ENCODE measurements at regions not wholly inside any gene's neighbourhood (a gene's known extent, or its start where the extent isn't known, plus 50 kb on each side); places are given as distances from the start of the nearest gene placed in this dataset.

DNA sequence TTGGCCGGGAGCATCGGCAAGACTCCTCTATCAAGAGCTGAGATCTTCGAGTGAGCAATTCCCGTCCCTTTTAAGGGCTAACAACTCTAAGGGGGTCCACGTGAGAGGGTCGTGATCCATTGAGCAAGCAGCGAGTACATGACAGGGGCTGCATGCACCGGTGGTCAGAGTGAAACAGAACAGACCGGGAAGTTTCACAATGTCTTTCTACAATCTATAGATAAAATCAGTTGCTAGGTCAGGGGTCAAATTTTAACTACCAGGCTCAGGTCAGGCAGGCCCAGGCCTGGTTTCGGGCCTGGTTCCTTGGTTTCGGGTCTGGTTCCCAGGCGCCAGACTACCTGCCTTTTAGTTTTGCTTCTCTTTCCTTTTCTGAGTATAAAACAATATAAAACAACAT is 160.1 kb downstream of the PTCHD1 start:
- H3K27me3 ChIP-seq (ENCODE audit: control insufficient read depth in 3 of 3, insufficient read depth in 3 of 3, low read depth in 1 of 3, low read length in 3 of 3) = no peaks in the 10 kb centered on the region
- no peak overlapping the region for H2BK120ac ChIP-seq (ENCODE audit: low read depth, low read length)
- no peak overlapping the region for H3K9ac ChIP-seq (ENCODE audit: low read depth, low read length, poor library complexity)
- no peak overlapping the region for H4K8ac ChIP-seq (ENCODE audit: low read depth, low read length)
- no peaks in the 10 kb centered on the region for H3K79me1 ChIP-seq (ENCODE audit: low read depth, low read length)
- no peak overlapping the region for H3K14ac ChIP-seq (ENCODE audit: low read length)
- no peak overlapping the region for H3K4me2 ChIP-seq (ENCODE audit: insufficient read depth, low read length, poor library complexity, severe bottlenecking)
- no peak overlapping the region for H4K91ac ChIP-seq (ENCODE audit: low read depth, low read length, poor library complexity)
- H2BK15ac ChIP-seq (ENCODE audit: low read length) = no peak overlapping the region
- no peak overlapping the region for H3K18ac ChIP-seq (ENCODE audit: low read length)
- H3K36me3 ChIP-seq (replicated peaks in 1 of 2; ENCODE audit: control insufficient read depth in 2 of 2, insufficient read depth in 2 of 2, low read length in 2 of 2) = no peaks in the 10 kb centered on the region
- DNase-seq (ENCODE audit: low spot score) = no peak
- no peak overlapping the region for H2BK5ac ChIP-seq (ENCODE audit: low read length)
- H3K4me3 ChIP-seq (ENCODE audit: low read length in 2 of 2) = no peak overlapping the region
- no peaks in the 10 kb centered on the region for H3K9me3 ChIP-seq (replicated peaks in 1 of 2; ENCODE audit: control insufficient read depth in 2 of 2, insufficient read depth in 1 of 2, low read depth in 1 of 2, low read length in 2 of 2)
- H3K4me1 ChIP-seq (ENCODE audit: control insufficient read depth in 2 of 2, insufficient read depth in 1 of 2, low read depth in 1 of 2, low read length in 2 of 2) = no peaks in the 10 kb centered on the region
- H2BK12ac ChIP-seq (ENCODE audit: low read length) = no peak overlapping the region
- no peak overlapping the region for H3K23ac ChIP-seq (ENCODE audit: low read depth, low read length, poor library complexity)
- no peak overlapping the region for H2AK5ac ChIP-seq (ENCODE audit: low read depth, low read length)
- no CpG with 5 or more reads among the region's 12 CpGs for WGBS, 2 donors (ENCODE audit: extremely low coverage in 2 of 2, insufficient read length in 2 of 2, insufficient replicate concordance in 1 of 2)
- no peak overlapping the region for H2AFZ ChIP-seq (ENCODE audit: low read length)
- no peak overlapping the region for H3K27ac ChIP-seq (replicated peaks; ENCODE audit: low read length)
- no peak overlapping the region for H3K4ac ChIP-seq (ENCODE audit: low read length)

GRCh38 chrX:23497919-23498318 is 163.3 kb downstream of the PTCHD1 start:
- no peak overlapping the region for H2AFZ ChIP-seq (ENCODE audit: low read length)
- no peak overlapping the region for H3K9ac ChIP-seq (ENCODE audit: low read depth, low read length, poor library complexity)
- no peak overlapping the region for H2BK5ac ChIP-seq (ENCODE audit: low read length)
- H3K4ac ChIP-seq (ENCODE audit: low read length) = no peak overlapping the region
- DNase-seq (ENCODE audit: low spot score) = no peak
- H3K23ac ChIP-seq (ENCODE audit: low read depth, low read length, poor library complexity) = no peak overlapping the region
- no peak overlapping the region for H3K14ac ChIP-seq (ENCODE audit: low read length)
- no peak overlapping the region for H2BK12ac ChIP-seq (ENCODE audit: low read length)
- H3K27me3 ChIP-seq (ENCODE audit: control insufficient read depth in 3 of 3, insufficient read depth in 3 of 3, low read depth in 1 of 3, low read length in 3 of 3) = no peaks in the 10 kb centered on the region
- H3K4me3 ChIP-seq (ENCODE audit: low read length in 2 of 2) = no peak overlapping the region
- no peaks in the 10 kb centered on the region for H3K9me3 ChIP-seq (replicated peaks in 1 of 2; ENCODE audit: control insufficient read depth in 2 of 2, insufficient read depth in 1 of 2, low read depth in 1 of 2, low read length in 2 of 2)
- no peak overlapping the region for H2AK5ac ChIP-seq (ENCODE audit: low read depth, low read length)
- no peaks in the 10 kb centered on the region for H3K4me1 ChIP-seq (ENCODE audit: control insufficient read depth in 2 of 2, insufficient read depth in 1 of 2, low read depth in 1 of 2, low read length in 2 of 2)
- H4K91ac ChIP-seq (ENCODE audit: low read depth, low read length, poor library complexity) = no peak overlapping the region
- no peak overlapping the region for H3K27ac ChIP-seq (replicated peaks; ENCODE audit: low read length)
- no peak overlapping the region for H2BK120ac ChIP-seq (ENCODE audit: low read depth, low read length)
- H3K4me2 ChIP-seq (ENCODE audit: insufficient read depth, low read length, poor library complexity, severe bottlenecking) = no peak overlapping the region
- H3K18ac ChIP-seq (ENCODE audit: low read length) = no peak overlapping the region
- no peaks in the 10 kb centered on the region for H3K79me1 ChIP-seq (ENCODE audit: low read depth, low read length)
- H2BK15ac ChIP-seq (ENCODE audit: low read length) = no peak overlapping the region
- no peaks in the 10 kb centered on the region for H3K36me3 ChIP-seq (replicated peaks in 1 of 2; ENCODE audit: control insufficient read depth in 2 of 2, insufficient read depth in 2 of 2, low read length in 2 of 2)
- no peak overlapping the region for H4K8ac ChIP-seq (ENCODE audit: low read depth, low read length)

DNA sequence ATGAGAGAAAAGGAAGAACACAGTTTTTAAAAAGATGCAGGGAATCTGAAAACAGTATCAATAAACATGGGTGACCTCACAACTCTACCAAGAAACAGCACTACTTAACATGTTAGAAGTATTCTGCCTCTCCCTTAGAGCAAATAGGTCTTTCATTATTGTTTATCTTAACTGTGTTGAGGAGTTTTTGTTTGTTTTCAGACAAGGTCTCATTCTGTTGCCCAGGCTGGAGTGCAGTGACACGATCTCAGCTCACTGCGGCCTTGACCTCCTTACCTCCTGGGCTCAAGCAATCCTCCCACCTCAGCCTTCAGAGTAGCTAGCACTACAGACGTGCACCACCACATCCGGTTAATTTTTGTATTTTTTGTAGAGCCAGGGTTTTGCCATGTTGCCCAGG is 165.3 kb upstream of the PRDX4 start:
- no CpG with 5 or more reads among the region's 4 CpGs for WGBS, 2 donors (ENCODE audit: extremely low coverage in 2 of 2, insufficient read length in 2 of 2, insufficient replicate concordance in 1 of 2)
- DNase-seq (ENCODE audit: low spot score) = no peak

GRCh38 chrX:23503835-23504539 is 163.3 kb upstream of the PRDX4 start:
- Histone ChIP-seq H3K14ac (ENCODE audit: low read length) (no peak overlapping the region), H4K91ac (ENCODE audit: low read depth, low read length, poor library complexity) (no peak overlapping the region), H3K18ac (ENCODE audit: low read length) (no peak overlapping the region), H2AK5ac (ENCODE audit: low read depth, low read length) (no peak overlapping the region), H3K23ac (ENCODE audit: low read depth, low read length, poor library complexity) (no peak overlapping the region), H3K4ac (ENCODE audit: low read length) (no peak overlapping the region), H3K36me3 (replicated peaks in 1 of 2; ENCODE audit: control insufficient read depth in 2 of 2, insufficient read depth in 2 of 2, low read length in 2 of 2) (no peaks in the 10 kb centered on the region), H3K9ac (ENCODE audit: low read depth, low read length, poor library complexity) (no peak overlapping the region), H3K79me1 (ENCODE audit: low read depth, low read length) (no peaks in the 10 kb centered on the region), H2AFZ (ENCODE audit: low read length) (no peak overlapping the region), H2BK120ac (ENCODE audit: low read depth, low read length) (no peak overlapping the region), H2BK15ac (ENCODE audit: low read length) (no peak overlapping the region), H3K4me1 (ENCODE audit: control insufficient read depth in 2 of 2, insufficient read depth in 1 of 2, low read depth in 1 of 2, low read length in 2 of 2) (no peaks in the 10 kb centered on the region), H3K27ac (replicated peaks; ENCODE audit: low read length) (no peak overlapping the region), H3K27me3 (ENCODE audit: control insufficient read depth in 3 of 3, insufficient read depth in 3 of 3, low read depth in 1 of 3, low read length in 3 of 3) (no peaks in the 10 kb centered on the region), H2BK12ac (ENCODE audit: low read length) (no peak overlapping the region), H3K4me2 (ENCODE audit: insufficient read depth, low read length, poor library complexity, severe bottlenecking) (no peak overlapping the region), H3K4me3 (ENCODE audit: low read length in 2 of 2) (no peak overlapping the region), H4K8ac (ENCODE audit: low read depth, low read length) (no peak overlapping the region), H3K9me3 (replicated peaks in 1 of 2; ENCODE audit: control insufficient read depth in 2 of 2, insufficient read depth in 1 of 2, low read depth in 1 of 2, low read length in 2 of 2) (no peaks in the 10 kb centered on the region), H2BK5ac (ENCODE audit: low read length) (no peak overlapping the region)
- DNase-seq (ENCODE audit: low spot score) = no peak
- no CpG with 5 or more reads among the region's 8 CpGs for WGBS, 2 donors (ENCODE audit: extremely low coverage in 2 of 2, insufficient read length in 2 of 2, insufficient replicate concordance in 1 of 2)

More for the DNA sequence above, 165.3 kb upstream of the PRDX4 start:
- Histone ChIP-seq H3K9me3 (replicated peaks in 1 of 2; ENCODE audit: control insufficient read depth in 2 of 2, insufficient read depth in 1 of 2, low read depth in 1 of 2, low read length in 2 of 2) (no peaks in the 10 kb centered on the region), H2BK12ac (ENCODE audit: low read length) (no peak overlapping the region), H3K79me1 (ENCODE audit: low read depth, low read length) (no peaks in the 10 kb centered on the region), H3K18ac (ENCODE audit: low read length) (no peak overlapping the region), H4K8ac (ENCODE audit: low read depth, low read length) (no peak overlapping the region), H3K4me3 (ENCODE audit: low read length in 2 of 2) (no peak overlapping the region), H3K23ac (ENCODE audit: low read depth, low read length, poor library complexity) (no peak overlapping the region), H2BK120ac (ENCODE audit: low read depth, low read length) (no peak overlapping the region), H3K4me2 (ENCODE audit: insufficient read depth, low read length, poor library complexity, severe bottlenecking) (no peak overlapping the region), H2AFZ (ENCODE audit: low read length) (no peak overlapping the region), H3K27ac (replicated peaks; ENCODE audit: low read length) (no peak overlapping the region), H3K27me3 (ENCODE audit: control insufficient read depth in 3 of 3, insufficient read depth in 3 of 3, low read depth in 1 of 3, low read length in 3 of 3) (no peaks in the 10 kb centered on the region), H3K14ac (ENCODE audit: low read length) (no peak overlapping the region), H2BK5ac (ENCODE audit: low read length) (no peak overlapping the region), H3K9ac (ENCODE audit: low read depth, low read length, poor library complexity) (no peak overlapping the region), H3K36me3 (replicated peaks in 1 of 2; ENCODE audit: control insufficient read depth in 2 of 2, insufficient read depth in 2 of 2, low read length in 2 of 2) (no peaks in the 10 kb centered on the region), H2AK5ac (ENCODE audit: low read depth, low read length) (no peak overlapping the region), H4K91ac (ENCODE audit: low read depth, low read length, poor library complexity) (no peak overlapping the region), H3K4me1 (ENCODE audit: control insufficient read depth in 2 of 2, insufficient read depth in 1 of 2, low read depth in 1 of 2, low read length in 2 of 2) (no peaks in the 10 kb centered on the region), H2BK15ac (ENCODE audit: low read length) (no peak overlapping the region), H3K4ac (ENCODE audit: low read length) (no peak overlapping the region)

All from neuronal stem cell (in vitro differentiated cells).